ENCODE measurements at regions not wholly inside any gene's neighbourhood (a gene's known extent, or its start where the extent isn't known, plus 50 kb on each side); places are given as distances from the start of the nearest gene placed in this dataset.

DNA sequence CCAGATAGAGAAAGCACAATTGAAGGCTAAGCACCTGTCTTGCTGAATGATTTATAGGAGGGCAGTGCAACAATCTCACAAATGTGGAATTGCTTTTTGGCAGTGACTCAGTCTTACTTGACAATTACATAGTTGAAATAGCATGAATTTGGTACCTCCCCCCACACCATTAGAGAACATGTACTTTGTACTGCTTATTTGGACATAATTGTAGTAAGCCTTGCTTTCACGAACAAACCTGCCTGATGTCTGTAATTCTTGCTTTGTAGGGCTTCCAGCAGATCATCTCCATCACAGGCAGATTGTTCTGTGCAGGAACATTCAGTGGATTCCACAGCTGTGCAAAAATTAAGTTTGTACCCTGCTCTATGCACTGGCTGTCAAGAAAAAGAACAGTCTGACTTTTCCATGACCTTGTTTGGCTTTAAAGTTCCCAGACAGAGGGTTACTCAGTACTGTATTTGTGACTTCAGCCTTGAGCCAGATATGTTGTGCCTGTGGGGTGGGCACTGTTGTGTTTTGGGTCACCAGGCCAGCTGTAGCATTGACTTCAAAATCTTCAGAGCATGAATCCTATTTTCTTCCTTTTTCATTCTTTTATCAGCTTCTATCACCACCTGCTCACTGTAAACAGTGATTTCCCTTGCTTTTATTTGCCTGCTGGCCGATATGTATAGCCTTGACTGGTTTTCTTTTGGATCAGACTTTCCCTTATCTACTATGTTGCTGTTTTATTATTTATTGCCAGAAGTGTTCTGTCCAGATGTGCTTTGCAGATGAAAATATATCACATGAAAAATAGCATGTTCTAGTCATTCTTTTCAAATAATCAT, 941.0 kb upstream of the CHORDC1 start:
- peak; percentile 22 to 34 (median 28) for ATAC-seq
- 11 to 38% (median 20%) methylated on average over 2 of the region's 2 CpGs for WGBS, 3 donors
- intact Hi-C loops (cut with DNase I), result no loop called here

GRCh38 chr11:91160661-91161060, 937.8 kb upstream of the CHORDC1 start:
- intact Hi-C loops (cut with DNase I), result no loop called here
- TF ChIP-seq, protein P1, sequence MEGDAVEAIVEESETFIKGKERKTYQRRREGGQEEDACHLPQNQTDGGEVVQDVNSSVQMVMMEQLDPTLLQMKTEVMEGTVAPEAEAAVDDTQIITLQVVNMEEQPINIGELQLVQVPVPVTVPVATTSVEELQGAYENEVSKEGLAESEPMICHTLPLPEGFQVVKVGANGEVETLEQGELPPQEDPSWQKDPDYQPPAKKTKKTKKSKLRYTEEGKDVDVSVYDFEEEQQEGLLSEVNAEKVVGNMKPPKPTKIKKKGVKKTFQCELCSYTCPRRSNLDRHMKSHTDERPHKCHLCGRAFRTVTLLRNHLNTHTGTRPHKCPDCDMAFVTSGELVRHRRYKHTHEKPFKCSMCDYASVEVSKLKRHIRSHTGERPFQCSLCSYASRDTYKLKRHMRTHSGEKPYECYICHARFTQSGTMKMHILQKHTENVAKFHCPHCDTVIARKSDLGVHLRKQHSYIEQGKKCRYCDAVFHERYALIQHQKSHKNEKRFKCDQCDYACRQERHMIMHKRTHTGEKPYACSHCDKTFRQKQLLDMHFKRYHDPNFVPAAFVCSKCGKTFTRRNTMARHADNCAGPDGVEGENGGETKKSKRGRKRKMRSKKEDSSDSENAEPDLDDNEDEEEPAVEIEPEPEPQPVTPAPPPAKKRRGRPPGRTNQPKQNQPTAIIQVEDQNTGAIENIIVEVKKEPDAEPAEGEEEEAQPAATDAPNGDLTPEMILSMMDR (IDR thresholded peaks at IDR 0.05), result no peak

More for the DNA sequence above, 941.0 kb upstream of the CHORDC1 start:
- DNase-seq, result no peak
- Histone ChIP-seq H3K4me1 (no peaks in the 10 kb centered on the region), H3K27me3 (ENCODE audit: insufficient read depth in 3 of 3, low read length in 2 of 3) (no peaks in the 10 kb centered on the region), H3K9me3 (no peaks in the 10 kb centered on the region), H3K36me3 (ENCODE audit: insufficient read depth in 1 of 2, low read depth in 1 of 2) (no peaks in the 10 kb centered on the region), H3K4me3 (no peak overlapping the region), H3K27ac (no peak overlapping the region)
- TF ChIP-seq, protein P1 (IDR thresholded peaks at IDR 0.05), result no peak

DNA sequence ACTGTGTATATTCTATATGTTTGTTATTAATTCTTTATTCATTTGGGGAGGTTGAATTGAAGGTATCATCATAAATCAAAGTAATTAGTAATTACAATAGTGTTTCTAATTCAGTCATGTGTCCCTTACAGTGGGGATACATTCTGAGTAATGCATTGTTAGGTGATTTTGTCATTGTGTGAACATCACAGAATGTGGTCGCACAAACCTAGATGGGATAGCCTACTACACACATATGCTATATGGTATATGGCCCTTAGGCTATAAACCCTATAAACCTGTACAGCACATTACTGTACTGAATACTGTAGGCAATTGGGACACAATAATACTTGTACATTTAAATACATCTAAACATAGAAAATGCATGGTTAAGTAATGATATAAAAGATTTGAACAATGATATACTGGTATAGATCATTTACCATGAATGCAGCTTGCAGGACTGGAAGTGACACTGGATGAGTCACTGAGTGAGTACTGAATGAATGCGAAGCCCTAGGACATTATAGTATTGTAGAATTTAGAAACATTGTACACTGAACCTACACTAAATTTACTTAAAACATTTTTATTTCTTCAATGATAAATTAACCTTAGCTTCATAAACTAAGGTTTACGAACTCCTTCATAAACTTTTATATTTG, 936.2 kb upstream of the CHORDC1 start:
- Histone ChIP-seq H3K4me3 (no peak overlapping the region), H3K27ac (no peak overlapping the region), H3K27me3 (ENCODE audit: insufficient read depth in 3 of 3, low read length in 2 of 3) (no peaks in the 10 kb centered on the region), H3K36me3 (ENCODE audit: insufficient read depth in 1 of 2, low read depth in 1 of 2) (no peaks in the 10 kb centered on the region), H3K9me3 (no peaks in the 10 kb centered on the region), H3K4me1 (no peaks in the 10 kb centered on the region)
- no peak for DNase-seq
- intact Hi-C loops (cut with DNase I), result no loop called here
- no peak for ATAC-seq
- WGBS, 3 donors, result 95 to 97% (median 96%) methylated on average over 3 of the region's 3 CpGs
- TF ChIP-seq, protein P1 (IDR thresholded peaks at IDR 0.05), result no peak

More at GRCh38 chr11:91160661-91161060, 937.8 kb upstream of the CHORDC1 start:
- no peak overlapping the region for H3K27ac ChIP-seq
- ATAC-seq, result no peak
- no peaks in the 10 kb centered on the region for H3K4me1 ChIP-seq
- DNase-seq, result no peak
- no peaks in the 10 kb centered on the region for H3K9me3 ChIP-seq
- no peaks in the 10 kb centered on the region for H3K27me3 ChIP-seq (ENCODE audit: insufficient read depth in 3 of 3, low read length in 2 of 3)
- H3K36me3 ChIP-seq (ENCODE audit: insufficient read depth in 1 of 2, low read depth in 1 of 2), result no peaks in the 10 kb centered on the region
- H3K4me3 ChIP-seq, result no peak overlapping the region
- WGBS, 3 donors, result 56 to 64% (median 56%) methylated on average over 1 of the region's 1 CpG

GRCh38 chr11:91158297-91158696, 935.4 kb upstream of the CHORDC1 start:
- Histone ChIP-seq H3K36me3 (ENCODE audit: insufficient read depth in 1 of 2, low read depth in 1 of 2) (no peaks in the 10 kb centered on the region), H3K9me3 (no peaks in the 10 kb centered on the region), H3K4me1 (no peaks in the 10 kb centered on the region), H3K27me3 (ENCODE audit: insufficient read depth in 3 of 3, low read length in 2 of 3) (no peaks in the 10 kb centered on the region), H3K4me3 (no peak overlapping the region), H3K27ac (no peak overlapping the region)
- TF ChIP-seq, protein P1 (IDR thresholded peaks at IDR 0.05), result no peak
- ATAC-seq (no peak), DNase-seq (no peak)
- intact Hi-C loops (cut with DNase I), result no loop called here
- WGBS, 3 donors, result 30 to 35% (median 31%) methylated on average over 1 of the region's 1 CpG

All from psoas muscle (tissue), 7 donors.